ENCODE measurements at regions not wholly inside any gene's neighbourhood (a gene's known extent, or its start where the extent isn't known, plus 50 kb on each side); places are given as distances from the start of the nearest gene placed in this dataset.

DNA sequence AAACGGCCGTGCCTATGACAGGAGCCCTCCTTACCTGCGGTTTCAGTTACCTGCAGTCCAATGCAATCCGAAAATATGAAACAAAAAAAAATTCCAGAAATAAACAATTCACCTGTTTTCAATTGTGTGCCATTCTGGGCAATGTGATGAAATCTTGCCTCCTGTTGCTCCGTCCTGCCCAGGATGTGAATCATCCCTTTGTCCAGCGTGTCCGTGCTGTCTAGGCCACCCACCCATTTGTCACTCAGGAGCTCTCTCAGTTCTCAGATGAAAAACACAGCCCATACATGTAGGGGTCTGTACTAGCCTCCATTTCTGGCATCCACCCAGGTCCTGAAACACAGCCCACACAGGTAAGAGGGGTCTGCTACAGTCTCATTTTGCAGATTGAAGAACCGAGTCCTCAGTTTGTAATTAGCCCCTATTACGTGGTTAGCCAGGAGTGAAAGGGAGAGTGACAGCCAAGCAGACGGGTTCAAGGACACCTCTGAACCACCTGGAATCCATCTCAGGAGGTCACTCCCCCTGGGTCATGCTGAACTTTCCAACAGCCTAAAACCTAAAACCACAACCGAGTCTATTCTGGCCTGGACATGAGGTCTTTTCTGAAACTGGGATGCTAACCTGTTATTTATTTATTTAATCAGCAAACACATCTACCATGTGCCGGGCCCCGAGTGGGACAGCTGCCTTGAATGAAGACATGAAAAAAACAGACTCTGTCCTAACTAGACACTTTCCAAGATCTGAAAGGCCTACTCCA lies 317.2 kb downstream of the SHANK2 start:
- TF ChIP-seq POLR2A (IDR thresholded peaks at IDR 0.05) (no peak), CTCF (IDR thresholded peaks at IDR 0.05) (no peak)

All from thyroid gland (tissue), 4 donors.